Psoas muscle (tissue), 7 donors: ENCODE measurements at regions not wholly inside any gene's neighbourhood (a gene's known extent, or its start where the extent isn't known, plus 50 kb on each side); places are given as distances from the start of the nearest gene placed in this dataset.
"Not testable (repeated sequence)": the region's sequence is repeated elsewhere in the genome, so short reads cannot be mapped to it uniquely, and the experiment has no call there.

Source experiments
- ATAC-seq, 4 donors: fragments of 200-7000 bp; cut with Tn5 transposase; one replicate each; pipeline ENCODE4 v1.9.1; 2020; ENCODE audit warnings: moderate library complexity in 3 of 4, mild to moderate bottlenecking in 2 of 4
- DNase-seq, 2 donors: peaks; one replicate each; pipeline ENCODE4 v3.0.0-alpha.2; 2020
- H3K27ac ChIP-seq: fragments of 200-600 bp; one replicate; pipeline ENCODE4 v1.8.0; 2022
- H3K27me3 ChIP-seq, 3 donors: fragments of 200-600 bp in 1 of 3; one replicate each; pipeline versions ENCODE4 v1.6.1 to v1.8.0; 2013 to 2022; ENCODE audit warnings: low read length in 2 of 3, mild to moderate bottlenecking in 2 of 3, moderate library complexity in 1 of 3; ENCODE audit not compliant: insufficient read depth in 3 of 3
- H3K36me3 ChIP-seq, 2 donors: fragments of 200-600 bp in 1 of 2; one replicate each; pipeline versions ENCODE4 v1.6.1 to v1.8.0; 2013 to 2022; ENCODE audit warnings: low read depth in 1 of 2, mild to moderate bottlenecking in 1 of 2, moderate library complexity in 1 of 2; ENCODE audit not compliant: insufficient read depth in 1 of 2
- H3K4me1 ChIP-seq: fragments of 200-600 bp; one replicate; pipeline ENCODE4 v1.8.0; 2022
- H3K4me3 ChIP-seq: fragments of 200-600 bp; one replicate; pipeline ENCODE4 v1.8.0; 2022; ENCODE audit warnings: mild to moderate bottlenecking
- H3K9me3 ChIP-seq: fragments of 200-600 bp; one replicate; pipeline ENCODE4 v1.8.0; 2022
- CTCF ChIP-seq: fragments of 200-600 bp; IDR thresholded peaks from one replicate; pipeline ENCODE4 v1.8.0; 2022; ENCODE audit warnings: antibody characterized with exemption
- WGBS, 3 donors: extraction: QIAGEN DNeasy Blood & Tissue Kit; methylation state at CpG; one replicate each; pipeline versions ENCODE4 v1.1.6 to v1.1.7; 2013; 5-methylcytosine and 5-hydroxymethylcytosine counted together
- intact Hi-C, 2 donors: fragments of 100-400 bp; cut with DNase I; formaldehyde crosslinking; loops; one replicate each; pipeline versions ENCODE4 v1.11.0 to v1.14.2; 2022
- donor health status: healthy with polysubstance abuse.
- donor health status: DM: no; HTN: no; CAD: no; lungs with moderate emphysema.
- donor health status: Bipolar disorder and iron deficiency.
- donor health status: healthy.
- donor health status: DM: yes; HTN: yes; CAD: no.
- donor health status: DM: no; HTN: no; CAD: no.
- donor health status: DM: yes; HTN: yes; CAD: no.

DNA sequence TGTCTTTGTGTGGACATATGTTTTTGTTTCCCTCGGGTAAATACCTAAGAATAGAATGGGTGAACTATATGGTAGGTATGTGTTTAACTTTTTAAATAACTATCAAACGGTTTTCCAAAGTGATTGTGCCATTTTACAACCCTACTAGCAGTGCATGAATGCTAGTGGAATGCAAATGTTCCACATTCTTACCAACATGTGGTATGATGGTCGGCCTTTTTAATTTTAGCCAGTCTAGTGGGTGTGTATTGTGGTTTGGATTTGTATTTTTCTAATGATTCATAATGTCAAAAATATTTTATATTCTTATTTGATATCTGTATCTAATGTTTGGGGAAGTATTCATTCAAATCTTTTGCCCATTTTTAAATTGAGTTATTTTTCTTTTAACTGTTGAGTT lies 68.2 kb upstream of the SMAD3 start:
- WGBS, 3 donors: 54 to 70% (median 57%) methylated on average over 3 of the region's 3 CpGs
- no peak overlapping the region for H3K27ac ChIP-seq
- TF ChIP-seq CTCF: no peak
- no peaks in the 10 kb centered on the region for H3K27me3 ChIP-seq
- DNase-seq (no peak), ATAC-seq (no peak)
- intact Hi-C loops: no loop called here
- H3K9me3 ChIP-seq: peaks cover 4% of the 10 kb centered on the region
- H3K4me1 ChIP-seq: no peaks in the 10 kb centered on the region
- H3K4me3 ChIP-seq: no peak overlapping the region
- no peaks in the 10 kb centered on the region for H3K36me3 ChIP-seq

- H3K36me3 ChIP-seq, H3K4me1 ChIP-seq, DNase-seq, H3K9me3 ChIP-seq, H3K27ac ChIP-seq, intact Hi-C loops, H3K27me3 ChIP-seq, H3K4me3 ChIP-seq, ATAC-seq: not testable (repeated sequence)
- WGBS, 3 donors: 97 to 100% (median 99%) methylated on average over 1 of the region's 1 CpG
Measured at GRCh38 chr15:66998234-66998633, 67.2 kb upstream of the SMAD3 start.

- no peak overlapping the region for H3K27ac ChIP-seq
- H3K4me3 ChIP-seq: no peak overlapping the region
- H3K4me1 ChIP-seq: peaks cover 10% of the 10 kb centered on the region
- H3K9me3 ChIP-seq: peaks cover 4% of the 10 kb centered on the region
- intact Hi-C loops: no loop called here
- DNase-seq: no peak
- WGBS, 3 donors: 72 to 81% (median 79%) methylated on average over 1 of the region's 1 CpG
- H3K36me3 ChIP-seq: no peaks in the 10 kb centered on the region
- no peak for ATAC-seq
- no peak for TF ChIP-seq CTCF
- no peaks in the 10 kb centered on the region for H3K27me3 ChIP-seq
Measured at GRCh38 chr15:66999046-66999968, 66.1 kb upstream of the SMAD3 start.

DNA sequence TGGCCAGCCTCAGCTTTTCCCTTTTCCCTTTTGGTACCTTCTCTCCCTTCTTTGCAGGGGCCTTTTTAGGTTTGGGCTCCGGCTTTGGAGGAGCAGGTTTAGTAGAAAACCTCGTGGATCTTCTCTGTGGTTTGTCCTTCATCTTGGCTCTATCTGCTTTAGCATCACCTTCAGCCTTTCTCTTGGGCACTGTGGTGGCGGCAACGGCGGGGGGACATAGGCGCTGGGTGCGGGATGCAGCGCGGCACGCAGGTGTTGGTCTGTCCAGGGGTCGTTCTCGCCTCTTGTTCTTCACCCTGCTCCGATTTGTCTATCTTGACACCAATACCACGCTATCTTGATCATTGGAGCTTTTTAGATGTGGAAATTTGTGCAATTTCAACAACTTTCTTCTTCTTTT lies 64.5 kb upstream of the SMAD3 start:
- H3K4me3 ChIP-seq: no peak overlapping the region
- no peak overlapping the region for H3K27ac ChIP-seq
- intact Hi-C loops: no loop called here
- peaks cover 4% of the 10 kb centered on the region for H3K9me3 ChIP-seq
- peaks cover 13% of the 10 kb centered on the region for H3K4me1 ChIP-seq
- H3K36me3 ChIP-seq: no peaks in the 10 kb centered on the region
- no peak for ATAC-seq
- no peaks in the 10 kb centered on the region for H3K27me3 ChIP-seq
- DNase-seq: no peak
- 89 to 95% (median 94%) methylated on average over 14 of the region's 14 CpGs for WGBS, 3 donors
- TF ChIP-seq CTCF: no peak

DNA sequence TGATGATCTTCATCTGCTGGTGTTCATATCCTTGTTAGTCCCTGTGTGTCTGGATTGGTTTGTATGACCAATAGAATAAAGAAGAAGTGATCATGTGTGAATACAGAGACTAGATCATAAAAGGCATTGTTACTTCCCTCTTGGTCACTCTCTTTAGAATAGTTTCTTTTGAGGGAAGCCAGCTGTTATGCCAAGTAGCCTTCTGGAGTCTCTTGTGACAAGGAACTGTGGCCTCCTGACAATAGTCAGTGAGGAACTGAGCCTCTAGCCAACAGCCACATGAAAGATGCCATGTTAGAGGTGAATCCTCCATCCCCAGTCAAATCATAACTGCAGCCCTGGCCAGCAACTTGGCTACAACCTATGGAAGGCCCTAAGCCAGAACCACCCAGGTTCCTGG lies 63.0 kb upstream of the SMAD3 start:
- TF ChIP-seq CTCF: no peak
- no peaks in the 10 kb centered on the region for H3K36me3 ChIP-seq
- peaks cover 4% of the 10 kb centered on the region for H3K9me3 ChIP-seq
- H3K27ac ChIP-seq: no peak overlapping the region
- DNase-seq (no peak), ATAC-seq (no peak)
- intact Hi-C loops: no loop called here
- no peaks in the 10 kb centered on the region for H3K27me3 ChIP-seq
- no peak overlapping the region for H3K4me3 ChIP-seq
- H3K4me1 ChIP-seq: peaks cover 13% of the 10 kb centered on the region
